Trophoblast cell (in vitro differentiated cells and primary cell): ENCODE measurements at regions not wholly inside any gene's neighbourhood (a gene's known extent, or its start where the extent isn't known, plus 50 kb on each side); places are given as distances from the start of the nearest gene placed in this dataset.

Source experiments
- DNase-seq, 2 donors: peaks; one replicate each; pipeline ENCODE4 v3.0.0-alpha.2; 2016
- H2AFZ ChIP-seq: 2 replicates; pipeline ENCODE4 v1.6.1; 2013; ENCODE audit warnings: low read length, moderate library complexity, mild to moderate bottlenecking; ENCODE audit not compliant: insufficient read depth, poor library complexity
- H2AK5ac ChIP-seq: 2 replicates; pipeline ENCODE4 v1.6.1; 2013; ENCODE audit warnings: mild to moderate bottlenecking, low read length
- H2BK120ac ChIP-seq: 2 replicates; pipeline ENCODE4 v1.6.1; 2013; ENCODE audit warnings: low read length, mild to moderate bottlenecking, moderate library complexity; ENCODE audit not compliant: insufficient read depth, poor library complexity
- H2BK12ac ChIP-seq: 2 replicates; pipeline ENCODE4 v1.6.1; 2013; ENCODE audit warnings: mild to moderate bottlenecking, low read length, moderate library complexity
- H2BK5ac ChIP-seq: 2 replicates; pipeline ENCODE4 v1.6.1; 2013; ENCODE audit warnings: low read length, low read depth, moderate library complexity, mild to moderate bottlenecking; ENCODE audit not compliant: poor library complexity
- H3K14ac ChIP-seq: 2 replicates; pipeline ENCODE4 v1.6.1; 2013; ENCODE audit warnings: mild to moderate bottlenecking, low read length
- H3K18ac ChIP-seq: 2 replicates; pipeline ENCODE4 v1.6.1; 2013; ENCODE audit warnings: mild to moderate bottlenecking, low read length
- H3K23ac ChIP-seq: 2 replicates; pipeline ENCODE4 v1.6.1; 2013; ENCODE audit warnings: low read length
- H3K27ac ChIP-seq: 2 replicates; pipeline ENCODE4 v1.5.1; 2013; ENCODE audit warnings: low read depth, mild to moderate bottlenecking, inconsistent platforms, low read length, moderate library complexity
- H3K27me3 ChIP-seq: 2 replicates; pipeline ENCODE4 v1.6.1; 2013; ENCODE audit warnings: inconsistent platforms, mild to moderate bottlenecking, low read length, moderate library complexity; ENCODE audit not compliant: insufficient read depth
- H3K36me3 ChIP-seq, 2 experiments: 1 replicate in 1 of 2; 2 replicates in 1 of 2; pipeline ENCODE4 v1.6.1; 2013; ENCODE audit warnings: low read length in 2 of 2, mild to moderate bottlenecking in 2 of 2, moderate library complexity in 1 of 2; ENCODE audit not compliant: insufficient read depth in 2 of 2, control insufficient read depth in 1 of 2
- H3K4ac ChIP-seq: 2 replicates; pipeline ENCODE4 v1.6.1; 2013; ENCODE audit warnings: low read depth, mild to moderate bottlenecking, low read length, moderate library complexity
- H3K4me1 ChIP-seq, 2 experiments: 1 replicate in 1 of 2; 2 replicates in 1 of 2; pipeline ENCODE4 v1.6.1; 2013; ENCODE audit warnings: low read length in 2 of 2, mild to moderate bottlenecking in 2 of 2, moderate library complexity in 1 of 2; ENCODE audit not compliant: insufficient read depth in 2 of 2, control insufficient read depth in 1 of 2
- H3K4me2 ChIP-seq: 2 replicates; pipeline ENCODE4 v1.6.1; 2013; ENCODE audit warnings: inconsistent platforms, mild to moderate bottlenecking, low read length, moderate library complexity
- H3K4me3 ChIP-seq: 2 replicates; pipeline ENCODE4 v1.5.1; 2013; ENCODE audit warnings: mild to moderate bottlenecking, low read depth, low read length, inconsistent platforms
- H3K79me1 ChIP-seq: one replicate; pipeline ENCODE4 v1.6.1; 2013; ENCODE audit warnings: low read length
- H3K79me2 ChIP-seq: 2 replicates; pipeline ENCODE4 v1.6.1; 2013; ENCODE audit warnings: low read length, mild to moderate bottlenecking; ENCODE audit not compliant: control insufficient read depth, insufficient read depth, poor library complexity
- H3K9ac ChIP-seq: 2 replicates; pipeline ENCODE4 v1.6.1; 2013; ENCODE audit warnings: mild to moderate bottlenecking, low read length
- H3K9me3 ChIP-seq: 2 replicates; pipeline ENCODE4 v1.6.1; 2013; ENCODE audit warnings: low read depth, mild to moderate bottlenecking, control low read depth, inconsistent platforms, low read length; ENCODE audit not compliant: insufficient read depth
- H4K12ac ChIP-seq: 2 replicates; pipeline ENCODE4 v1.6.1; 2013; ENCODE audit warnings: low read depth, mild to moderate bottlenecking, low read length, moderate library complexity
- H4K8ac ChIP-seq: 2 replicates; pipeline ENCODE4 v1.6.1; 2013; ENCODE audit warnings: low read depth, mild to moderate bottlenecking, low read length, moderate library complexity
- H4K91ac ChIP-seq: one replicate; pipeline ENCODE4 v1.6.1; 2013; ENCODE audit warnings: low read depth, mild to moderate bottlenecking, low read length, moderate library complexity
- WGBS: extraction: QIAGEN DNeasy Blood & Tissue Kit; methylation state at CpG from one replicate; pipeline ENCODE4 v1.1.7; 2013; ENCODE audit warnings: missing lambda C conversion rate; ENCODE audit not compliant: insufficient read length, insufficient coverage; ENCODE audit errors: extremely low coverage; 5-methylcytosine and 5-hydroxymethylcytosine counted together

GRCh38 chr6:3999800-4000661 lies 78.9 kb downstream of the FAM217A start:
- Histone ChIP-seq H4K12ac (no peak overlapping the region), H3K14ac (no peak overlapping the region), H3K27me3 (no peaks in the 10 kb centered on the region), H3K4me1 (no peaks in the 10 kb centered on the region), H3K79me1 (no peaks in the 10 kb centered on the region), H2BK120ac (no peak overlapping the region), H3K4me3 (no peak overlapping the region), H4K91ac (no peak overlapping the region), H2AK5ac (no peak overlapping the region), H4K8ac (no peak overlapping the region), H3K9ac (no peak overlapping the region), H3K9me3 (no peaks in the 10 kb centered on the region), H2AFZ (no peak overlapping the region), H3K79me2 (no peaks in the 10 kb centered on the region), H3K27ac (no peak overlapping the region), H3K18ac (no peak overlapping the region), H3K23ac (no peak overlapping the region), H2BK12ac (no peak overlapping the region), H2BK5ac (no peak overlapping the region), H3K4ac (no peak overlapping the region), H3K4me2 (no peak overlapping the region), H3K36me3 (no peaks in the 10 kb centered on the region)
- no CpG with 5 or more reads among the region's 4 CpGs for WGBS
- DNase-seq: no peak

GRCh38 chr6:4004249-4004648 lies 74.7 kb downstream of the FAM217A start:
- Histone ChIP-seq H2BK12ac (no peak overlapping the region), H4K12ac (no peak overlapping the region), H4K91ac (no peak overlapping the region), H3K79me1 (no peaks in the 10 kb centered on the region), H2AFZ (no peak overlapping the region), H3K18ac (no peak overlapping the region), H3K27ac (no peak overlapping the region), H2AK5ac (no peak overlapping the region), H3K4ac (no peak overlapping the region), H3K14ac (no peak overlapping the region), H2BK5ac (no peak overlapping the region), H3K9me3 (no peaks in the 10 kb centered on the region), H3K4me1 (no peaks in the 10 kb centered on the region), H2BK120ac (no peak overlapping the region), H3K23ac (no peak overlapping the region), H4K8ac (no peak overlapping the region), H3K9ac (no peak overlapping the region), H3K4me2 (no peak overlapping the region), H3K27me3 (no peaks in the 10 kb centered on the region), H3K36me3 (no peaks in the 10 kb centered on the region), H3K79me2 (no peaks in the 10 kb centered on the region), H3K4me3 (no peak overlapping the region)
- no peak for DNase-seq
- no CpG with 5 or more reads among the region's 3 CpGs for WGBS

- no peak overlapping the region for H2BK12ac ChIP-seq
- H4K12ac ChIP-seq: no peak overlapping the region
- no peak overlapping the region for H2AFZ ChIP-seq
- no peaks in the 10 kb centered on the region for H3K79me1 ChIP-seq
- H2AK5ac ChIP-seq: no peak overlapping the region
- H3K79me2 ChIP-seq: peaks cover 4% of the 10 kb centered on the region
- H3K14ac ChIP-seq: no peak overlapping the region
- H2BK5ac ChIP-seq: no peak overlapping the region
- no peak overlapping the region for H4K8ac ChIP-seq
- H4K91ac ChIP-seq: no peak overlapping the region
- no peak overlapping the region for H2BK120ac ChIP-seq
- WGBS: no CpG with 5 or more reads among the region's 3 CpGs
- no peaks in the 10 kb centered on the region for H3K36me3 ChIP-seq
- no peak overlapping the region for H3K9ac ChIP-seq
- no peaks in the 10 kb centered on the region for H3K27me3 ChIP-seq
- no peak overlapping the region for H3K4ac ChIP-seq
- no peak overlapping the region for H3K27ac ChIP-seq
- H3K4me2 ChIP-seq: no peak overlapping the region
- DNase-seq: peak; percentile 44 to 91
- H3K4me3 ChIP-seq: no peak overlapping the region
- no peak overlapping the region for H3K18ac ChIP-seq
- H3K9me3 ChIP-seq: no peaks in the 10 kb centered on the region
- H3K4me1 ChIP-seq: peaks cover 0 to 4% of the 10 kb centered on the region in 2 experiments
- no peak overlapping the region for H3K23ac ChIP-seq
Observed at GRCh38 chr6:4008324-4009047, 70.5 kb downstream of the FAM217A start.

- Histone ChIP-seq H4K12ac (no peak overlapping the region), H3K23ac (no peak overlapping the region), H4K91ac (no peak overlapping the region), H3K4me3 (no peak overlapping the region), H3K18ac (no peak overlapping the region), H3K79me1 (no peaks in the 10 kb centered on the region), H2BK120ac (no peak overlapping the region), H4K8ac (no peak overlapping the region), H3K36me3 (peaks cover 1 to 2% of the 10 kb centered on the region in 2 experiments), H2AFZ (no peak overlapping the region), H2AK5ac (no peak overlapping the region), H3K4ac (no peak overlapping the region), H3K9me3 (no peaks in the 10 kb centered on the region), H3K14ac (no peak overlapping the region), H3K4me1 (peaks cover 0 to 4% of the 10 kb centered on the region in 2 experiments), H3K27ac (no peak overlapping the region), H3K79me2 (peaks cover 4% of the 10 kb centered on the region), H2BK5ac (no peak overlapping the region), H2BK12ac (no peak overlapping the region), H3K27me3 (no peaks in the 10 kb centered on the region), H3K4me2 (no peak overlapping the region), H3K9ac (no peak overlapping the region)
- WGBS: no CpG with 5 or more reads among the region's 8 CpGs
- DNase-seq: no peak
Observed at GRCh38 chr6:4009486-4009885, 69.5 kb downstream of the FAM217A start.
